Neuronal stem cell (in vitro differentiated cells): ENCODE measurements at regions not wholly inside any gene's neighbourhood (a gene's known extent, or its start where the extent isn't known, plus 50 kb on each side); places are given as distances from the start of the nearest gene placed in this dataset.

Experiments
- DNase-seq: peaks from one replicate; pipeline ENCODE4 v3.0.0-alpha.2; 2013; ENCODE audit warnings: low spot score
- H2AFZ ChIP-seq: one replicate; pipeline ENCODE4 v1.6.1; 2013; ENCODE audit warnings: mild to moderate bottlenecking, low read length, inconsistent platforms
- H2AK5ac ChIP-seq: 2 replicates; pipeline ENCODE4 v1.6.1; 2013; ENCODE audit warnings: low read depth, mild to moderate bottlenecking, inconsistent platforms, low read length, moderate library complexity, mixed read lengths
- H2BK120ac ChIP-seq: 2 replicates; pipeline ENCODE4 v1.6.1; 2013; ENCODE audit warnings: low read depth, mild to moderate bottlenecking, inconsistent platforms, low read length, moderate library complexity, mixed read lengths
- H2BK12ac ChIP-seq: one replicate; pipeline ENCODE4 v1.6.1; 2013; ENCODE audit warnings: low read length, inconsistent platforms
- H2BK15ac ChIP-seq: 2 replicates; pipeline ENCODE4 v1.6.1; 2013; ENCODE audit warnings: mild to moderate bottlenecking, low read length, inconsistent platforms, mixed read lengths
- H2BK5ac ChIP-seq: one replicate; pipeline ENCODE4 v1.6.1; 2013; ENCODE audit warnings: inconsistent platforms, mild to moderate bottlenecking, low read length, moderate library complexity
- H3K14ac ChIP-seq: one replicate; pipeline ENCODE4 v1.6.1; 2013; ENCODE audit warnings: low read length, inconsistent platforms
- H3K18ac ChIP-seq: 2 replicates; pipeline ENCODE4 v1.6.1; 2013; ENCODE audit warnings: low read length, inconsistent platforms
- H3K23ac ChIP-seq: 2 replicates; pipeline ENCODE4 v1.6.1; 2013; ENCODE audit warnings: low read depth, mild to moderate bottlenecking, mixed read lengths, low read length, inconsistent platforms; ENCODE audit not compliant: poor library complexity
- H3K27ac ChIP-seq: replicated peaks from 3 replicates; pipeline ENCODE4 v1.5.1; 2013; ENCODE audit warnings: low read length, inconsistent platforms
- H3K27me3 ChIP-seq, 3 experiments: 2 replicates each; pipeline ENCODE4 v1.6.1; 2013; ENCODE audit warnings: low read length in 3 of 3, mild to moderate bottlenecking in 2 of 3, inconsistent platforms in 1 of 3, low read depth in 1 of 3, mixed read lengths in 1 of 3, moderate library complexity in 1 of 3; ENCODE audit not compliant: control insufficient read depth in 3 of 3, insufficient read depth in 3 of 3
- H3K36me3 ChIP-seq, 2 donors: replicated peaks in 1 of 2; 2 replicates each; pipeline ENCODE4 v1.6.1; 2013; ENCODE audit warnings: low read length in 2 of 2; ENCODE audit not compliant: control insufficient read depth in 2 of 2, insufficient read depth in 2 of 2
- H3K4ac ChIP-seq: 2 replicates; pipeline ENCODE4 v1.6.1; 2013; ENCODE audit warnings: inconsistent platforms, mild to moderate bottlenecking, low read length, moderate library complexity
- H3K4me1 ChIP-seq, 2 donors: 1 replicate in 1 of 2; 2 replicates in 1 of 2; pipeline ENCODE4 v1.6.1; 2013; ENCODE audit warnings: low read length in 2 of 2, low read depth in 1 of 2; ENCODE audit not compliant: control insufficient read depth in 2 of 2, insufficient read depth in 1 of 2
- H3K4me2 ChIP-seq: one replicate; pipeline ENCODE4 v1.6.1; 2013; ENCODE audit warnings: mild to moderate bottlenecking, low read length, inconsistent platforms; ENCODE audit not compliant: insufficient read depth, poor library complexity, severe bottlenecking
- H3K4me3 ChIP-seq, 2 donors: 2 replicates each; pipeline ENCODE4 v1.5.1; 2013; ENCODE audit warnings: low read length in 2 of 2, mild to moderate bottlenecking in 2 of 2, inconsistent platforms in 1 of 2, moderate library complexity in 1 of 2
- H3K79me1 ChIP-seq: one replicate; pipeline ENCODE4 v1.6.1; 2013; ENCODE audit warnings: low read depth, mild to moderate bottlenecking, inconsistent platforms, low read length, moderate library complexity
- H3K9ac ChIP-seq: one replicate; pipeline ENCODE4 v1.6.1; 2013; ENCODE audit warnings: mild to moderate bottlenecking, low read depth, low read length, inconsistent platforms; ENCODE audit not compliant: poor library complexity
- H3K9me3 ChIP-seq, 2 donors: replicated peaks in 1 of 2; 2 replicates each; pipeline versions ENCODE3 to v1.6.1; 2013; ENCODE audit warnings: low read length in 2 of 2, mild to moderate bottlenecking in 2 of 2, inconsistent platforms in 1 of 2, low read depth in 1 of 2, mixed read lengths in 1 of 2, moderate library complexity in 1 of 2; ENCODE audit not compliant: control insufficient read depth in 2 of 2, insufficient read depth in 1 of 2
- H4K8ac ChIP-seq: one replicate; pipeline ENCODE4 v1.6.1; 2013; ENCODE audit warnings: low read depth, mild to moderate bottlenecking, inconsistent platforms, low read length, moderate library complexity
- H4K91ac ChIP-seq: one replicate; pipeline ENCODE4 v1.6.1; 2013; ENCODE audit warnings: low read length, low read depth, mild to moderate bottlenecking, inconsistent platforms; ENCODE audit not compliant: poor library complexity
- WGBS, 2 donors: extraction: QIAGEN DNeasy Blood & Tissue Kit; methylation state at CpG; one replicate each; pipeline ENCODE4 v1.1.7; 2013; ENCODE audit warnings: missing lambda C conversion rate in 2 of 2, mixed read lengths in 1 of 2; ENCODE audit not compliant: insufficient read length in 2 of 2, insufficient replicate concordance in 1 of 2; ENCODE audit errors: extremely low coverage in 2 of 2; 5-methylcytosine and 5-hydroxymethylcytosine counted together

- Histone ChIP-seq H2BK15ac (no peak overlapping the region), H3K14ac (no peak overlapping the region), H3K9me3 (no peaks in the 10 kb centered on the region), H4K91ac (no peak overlapping the region), H3K27ac (no peak overlapping the region), H3K18ac (no peak overlapping the region), H3K36me3 (no peaks in the 10 kb centered on the region), H4K8ac (no peak overlapping the region), H2BK120ac (no peak overlapping the region), H2AFZ (no peak overlapping the region), H3K4me1 (peaks cover 1 to 7% of the 10 kb centered on the region in 2 donors), H3K79me1 (no peaks in the 10 kb centered on the region), H3K23ac (no peak overlapping the region), H3K9ac (no peak overlapping the region), H2BK5ac (no peak overlapping the region), H3K27me3 (no peaks in the 10 kb centered on the region), H2BK12ac (no peak overlapping the region), H2AK5ac (no peak overlapping the region), H3K4me2 (no peak overlapping the region), H3K4ac (no peak overlapping the region), H3K4me3 (no peak overlapping the region)
- no CpG with 5 or more reads among the region's 1 CpG for WGBS, 2 donors
- no peak for DNase-seq
Observed at GRCh38 chr6:93083337-93084230, 335.8 kb downstream of the EPHA7 start.

GRCh38 chr6:93081901-93082300, 337.5 kb downstream of the EPHA7 start:
- Histone ChIP-seq H2AFZ (no peak overlapping the region), H4K91ac (no peak overlapping the region), H3K4me3 (no peak overlapping the region), H3K27me3 (no peaks in the 10 kb centered on the region), H3K79me1 (no peaks in the 10 kb centered on the region), H2BK120ac (no peak overlapping the region), H3K27ac (no peak overlapping the region), H3K4me1 (peaks cover 1 to 7% of the 10 kb centered on the region in 2 donors), H2BK12ac (no peak overlapping the region), H3K4ac (no peak overlapping the region), H2BK15ac (no peak overlapping the region), H3K14ac (no peak overlapping the region), H3K4me2 (no peak overlapping the region), H3K9ac (no peak overlapping the region), H3K18ac (no peak overlapping the region), H3K36me3 (no peaks in the 10 kb centered on the region), H3K23ac (no peak overlapping the region), H3K9me3 (no peaks in the 10 kb centered on the region), H2BK5ac (no peak overlapping the region), H2AK5ac (no peak overlapping the region), H4K8ac (no peak overlapping the region)
- DNase-seq, result no peak
- WGBS, 2 donors, result no CpG with 5 or more reads among the region's 3 CpGs

GRCh38 chr6:93079061-93079460, 340.3 kb downstream of the EPHA7 start:
- H3K79me1 ChIP-seq, result no peaks in the 10 kb centered on the region
- no peaks in the 10 kb centered on the region for H3K9me3 ChIP-seq
- H3K18ac ChIP-seq, result no peak overlapping the region
- no peak overlapping the region for H3K14ac ChIP-seq
- H3K23ac ChIP-seq, result no peak overlapping the region
- H3K4ac ChIP-seq, result no peak overlapping the region
- H3K4me2 ChIP-seq, result no peak overlapping the region
- no peak overlapping the region for H3K4me3 ChIP-seq
- no peaks in the 10 kb centered on the region for H3K4me1 ChIP-seq
- H2BK5ac ChIP-seq, result no peak overlapping the region
- no peak overlapping the region for H2AK5ac ChIP-seq
- no peak overlapping the region for H3K9ac ChIP-seq
- no peaks in the 10 kb centered on the region for H3K27me3 ChIP-seq
- no peak for DNase-seq
- no peak overlapping the region for H4K8ac ChIP-seq
- no peak overlapping the region for H2BK120ac ChIP-seq
- no peak overlapping the region for H4K91ac ChIP-seq
- H2BK15ac ChIP-seq, result no peak overlapping the region
- H3K36me3 ChIP-seq, result no peaks in the 10 kb centered on the region
- H2BK12ac ChIP-seq, result no peak overlapping the region
- no peak overlapping the region for H3K27ac ChIP-seq
- WGBS, 2 donors, result no CpG with 5 or more reads among the region's 1 CpG
- H2AFZ ChIP-seq, result no peak overlapping the region

- H2AFZ ChIP-seq, result no peak overlapping the region
- H2BK5ac ChIP-seq, result no peak overlapping the region
- no peak overlapping the region for H2BK12ac ChIP-seq
- H3K79me1 ChIP-seq, result no peaks in the 10 kb centered on the region
- H3K14ac ChIP-seq, result no peak overlapping the region
- H3K36me3 ChIP-seq, result no peaks in the 10 kb centered on the region
- no peak overlapping the region for H3K4ac ChIP-seq
- no peak overlapping the region for H2BK15ac ChIP-seq
- H2BK120ac ChIP-seq, result no peak overlapping the region
- H3K27me3 ChIP-seq, result no peaks in the 10 kb centered on the region
- H3K4me2 ChIP-seq, result no peak overlapping the region
- H4K91ac ChIP-seq, result no peak overlapping the region
- no peak overlapping the region for H2AK5ac ChIP-seq
- no peaks in the 10 kb centered on the region for H3K4me1 ChIP-seq
- H3K9me3 ChIP-seq, result no peaks in the 10 kb centered on the region
- H3K9ac ChIP-seq, result no peak overlapping the region
- WGBS, 2 donors, result no CpG with 5 or more reads among the region's 5 CpGs
- no peak overlapping the region for H3K23ac ChIP-seq
- DNase-seq, result no peak
- no peak overlapping the region for H3K18ac ChIP-seq
- no peak overlapping the region for H3K4me3 ChIP-seq
- no peak overlapping the region for H3K27ac ChIP-seq
- no peak overlapping the region for H4K8ac ChIP-seq
Observed at GRCh38 chr6:93073811-93074210, 345.5 kb downstream of the EPHA7 start.
